HCT116 (cell line): ENCODE measurements at regions not wholly inside any gene's neighbourhood (a gene's known extent, or its start where the extent isn't known, plus 50 kb on each side); places are given as distances from the start of the nearest gene placed in this dataset.

Experiments
- ATAC-seq: fragments of 200-7000 bp; cut with Tn5 transposase; 2 replicates; pipeline ENCODE4 v1.9.1; 2020; ENCODE audit warnings: mild to moderate bottlenecking, moderate library complexity
- BruUV-seq: library from RNA; stranded (reverse); fragments of 400-500 nt; replicated peaks from 2 replicates; lab custom pipeline; 2021; lab: Mats Ljungman, UMichigan
- CTCF ChIA-PET: fragments of 300-600 bp; sonication (Branson Sonifier 250); formaldehyde crosslinking; loops from one replicate; lab custom pipeline; 2021; ENCODE audit warnings: antibody characterized with exemption; lab: Charles Lee
- POLR2A ChIA-PET: fragments of 300-600, 350-600 bp; sonication (Branson Sonifier 250); formaldehyde crosslinking; loops from one replicate; lab custom pipeline; 2021; ENCODE audit warnings: antibody characterized with exemption; lab: Charles Lee
- RAD21 ChIA-PET, 2 experiments: fragments of 300-600 bp; sonication (Branson Sonifier 250); formaldehyde crosslinking; loops; one replicate each; lab custom pipeline; 2023; ENCODE audit warnings: low total read pairs in 2 of 2; ENCODE audit not compliant: uncharacterized antibody in 2 of 2, unreplicated experiment in 2 of 2, low non-redundant PET in 1 of 2; lab: Charles Lee
- DNase-seq: peaks from one replicate; pipeline ENCODE4 v3.0.0-alpha.2; 2010; ENCODE audit warnings: low read depth, low spot score
- H2AFZ ChIP-seq: fragments of 200-600 bp; shearing (Covaris generic), sonication (generic); 2 replicates; pipeline ENCODE4 v1.6.1; 2017; ENCODE audit warnings: low read depth, mixed run types, mixed read lengths, antibody characterized with exemption, low read length; ENCODE audit not compliant: poor library complexity, severe bottlenecking
- H3K27ac ChIP-seq: 2 replicates; pipeline ENCODE4 v1.5.1; 2012; ENCODE audit warnings: low read depth, low read length
- H3K27me3 ChIP-seq: fragments of 200-600 bp; sonication (generic); 2 replicates; pipeline ENCODE4 v1.6.1; 2016; ENCODE audit warnings: mixed run types, low read length, mixed read lengths; ENCODE audit not compliant: insufficient read depth
- H3K36me3 ChIP-seq, 2 experiments: fragments of 200-500 bp in 1 of 2; fragments of 200-600 bp in 1 of 2; sonication (Bioruptor generic) in 1 of 2; sonication (generic) in 1 of 2; 2 replicates each; pipeline versions ENCODE4 v1.5.1 to v1.6.1; 2014 to 2016; ENCODE audit warnings: low read length in 2 of 2, inconsistent platforms in 1 of 2, mixed read lengths in 1 of 2, mixed run types in 1 of 2; ENCODE audit not compliant: insufficient read depth in 2 of 2, control insufficient read depth in 1 of 2
- H3K4me1 ChIP-seq, 2 experiments: fragments of 200-600 bp in 1 of 2; sonication (generic) in 1 of 2; 2 replicates each; pipeline versions ENCODE4 v1.5.1 to v1.6.1; 2012 to 2017; ENCODE audit warnings: low read length in 2 of 2, inconsistent platforms in 1 of 2, mild to moderate bottlenecking in 1 of 2, mixed read lengths in 1 of 2, mixed run types in 1 of 2, moderate library complexity in 1 of 2; ENCODE audit not compliant: insufficient read depth in 2 of 2, control insufficient read depth in 1 of 2
- H3K4me2 ChIP-seq: fragments of 200-600 bp; sonication (generic); 2 replicates; pipeline ENCODE4 v1.6.1; 2017; ENCODE audit warnings: mixed run types, low read length, mixed read lengths
- H3K4me3 ChIP-seq, 2 experiments: fragments of 200-600 bp in 1 of 2; sonication (generic) in 1 of 2; replicated peaks in 1 of 2; 2 replicates each; pipeline ENCODE4 v1.5.1; 2011 to 2016; ENCODE audit warnings: low read length in 2 of 2, control low read depth in 1 of 2, low read depth in 1 of 2, mild to moderate bottlenecking in 1 of 2, mixed read lengths in 1 of 2, mixed run types in 1 of 2
- H3K79me2 ChIP-seq: fragments of 200-600 bp; sonication (generic); 2 replicates; pipeline ENCODE4 v1.6.1; 2017; ENCODE audit warnings: mild to moderate bottlenecking, mixed run types, low read length, moderate library complexity, mixed read lengths; ENCODE audit not compliant: insufficient read depth
- H3K9ac ChIP-seq: fragments of 200-600 bp; sonication (generic); 2 replicates; pipeline ENCODE4 v1.6.1; 2016; ENCODE audit warnings: low read length, mixed read lengths
- H3K9me2 ChIP-seq: fragments of 200-600 bp; sonication (generic), shearing (Covaris generic); 2 replicates; pipeline ENCODE4 v1.6.1; 2017; ENCODE audit warnings: mixed run types, mild to moderate bottlenecking, moderate library complexity; ENCODE audit not compliant: insufficient read depth
- H3K9me3 ChIP-seq, 2 experiments: fragments of 200-500 bp in 1 of 2; fragments of 200-600 bp in 1 of 2; sonication (Bioruptor generic) in 1 of 2; sonication (generic) in 1 of 2; 2 replicates each; pipeline ENCODE4 v1.6.1; 2014 to 2017; ENCODE audit warnings: low read length in 2 of 2, mixed read lengths in 2 of 2, inconsistent platforms in 1 of 2, low read depth in 1 of 2, mild to moderate bottlenecking in 1 of 2, mixed run types in 1 of 2, moderate library complexity in 1 of 2; ENCODE audit not compliant: control insufficient read depth in 1 of 2, insufficient read depth in 1 of 2
- H4K20me1 ChIP-seq: fragments of 200-600 bp; sonication (generic), shearing (Covaris generic); 2 replicates; pipeline ENCODE4 v1.6.1; 2017; ENCODE audit warnings: mixed run types, mild to moderate bottlenecking, moderate library complexity; ENCODE audit not compliant: insufficient read depth
- ATF3 ChIP-seq: IDR thresholded peaks from 2 replicates; pipeline ENCODE4 v1.6.1; 2012
- CBX3 ChIP-seq: IDR thresholded peaks from 2 replicates; pipeline ENCODE4 v1.6.1; 2012; ENCODE audit warnings: low read depth
- CEBPB ChIP-seq: IDR thresholded peaks from 2 replicates; pipeline ENCODE4 v1.6.1; 2012; ENCODE audit warnings: low read depth
- EGR1 ChIP-seq: IDR thresholded peaks from 2 replicates; pipeline ENCODE4 v1.6.1; 2012; ENCODE audit warnings: low read depth
- ELF1 ChIP-seq: IDR thresholded peaks from 2 replicates; pipeline ENCODE4 v1.6.1; 2012; ENCODE audit warnings: low read depth, borderline replicate concordance
- EZH2 ChIP-seq: fragments of 200-600 bp; sonication (generic); IDR thresholded peaks from 2 replicates; pipeline ENCODE4 v1.6.1; 2017; ENCODE audit warnings: antibody characterized with exemption, mixed run types
- EZH2phosphoT487 ChIP-seq: fragments of 200-600 bp; IDR thresholded peaks from 2 replicates; pipeline ENCODE4 v1.6.1; 2018; ENCODE audit warnings: antibody characterized with exemption, borderline replicate concordance
- MAX ChIP-seq: IDR thresholded peaks from 2 replicates; pipeline ENCODE4 v1.6.1; 2012
- REST ChIP-seq: IDR thresholded peaks from 2 replicates; pipeline ENCODE4 v1.6.1; 2012; ENCODE audit warnings: low read depth
- SP1 ChIP-seq: IDR thresholded peaks from 2 replicates; pipeline ENCODE4 v1.6.1; 2012; ENCODE audit warnings: low read depth
- SRF ChIP-seq: IDR thresholded peaks from 2 replicates; pipeline ENCODE4 v1.6.1; 2012; ENCODE audit warnings: low read depth
- TCF7L2 ChIP-seq: IDR thresholded peaks from 2 replicates; pipeline ENCODE4 v1.7.0; 2011; ENCODE audit warnings: borderline replicate concordance, inconsistent platforms; ENCODE audit not compliant: insufficient read depth, insufficient read length; ENCODE audit errors: extremely low read depth
- YY1 ChIP-seq: IDR thresholded peaks from 2 replicates; pipeline ENCODE4 v1.6.1; 2011; ENCODE audit warnings: low read length, low read depth, moderate library complexity, mild to moderate bottlenecking; ENCODE audit not compliant: insufficient replicate concordance; ENCODE audit errors: extremely low read depth
- ZBTB33 ChIP-seq: IDR thresholded peaks from 2 replicates; pipeline ENCODE4 v1.6.1; 2011; ENCODE audit warnings: mild to moderate bottlenecking, low read length, moderate library complexity; ENCODE audit not compliant: insufficient replicate concordance; ENCODE audit errors: extremely low read depth
- ZNF274 ChIP-seq: fragments of 200-500 bp; sonication (Bioruptor generic); IDR thresholded peaks from 2 replicates; pipeline ENCODE4 v1.6.1; 2014; ENCODE audit warnings: mild to moderate bottlenecking, low read depth, low read length, inconsistent platforms
- intact Hi-C: fragments of 100-400 bp; cut with micrococcal nuclease; formaldehyde crosslinking; loops from 2 replicates; pipeline ENCODE4 v1.10.0; 2022

GRCh38 chr6:27088068-27088467, 159.4 kb upstream of the PRSS16 start:
- no peak for ATAC-seq
- RAD21 ChIA-PET = no interaction called here
- no TSS peak for BruUV-seq

More at GRCh38 chr6:27088068-27088467, 159.4 kb upstream of the PRSS16 start:
- H2AFZ ChIP-seq = no peak overlapping the region
- no peaks in the 10 kb centered on the region for H3K36me3 ChIP-seq
- H3K27me3 ChIP-seq = no peaks in the 10 kb centered on the region
- TF ChIP-seq SRF = no peak
- TF ChIP-seq ZBTB33 = no peak
- no peak for TF ChIP-seq EGR1
- TF ChIP-seq TCF7L2 = no peak
- no peak for TF ChIP-seq ELF1
- no peak for TF ChIP-seq REST
- no peak for TF ChIP-seq ATF3
- no peak for TF ChIP-seq CBX3
- TF ChIP-seq CEBPB = no peak
- no peak for TF ChIP-seq EZH2phosphoT487
- TF ChIP-seq EZH2 = no peak
- TF ChIP-seq YY1 = no peak
- TF ChIP-seq ZNF274 = no peak
- no peak for TF ChIP-seq SP1
- TF ChIP-seq MAX = no peak
- no peaks in the 10 kb centered on the region for H3K9me2 ChIP-seq
- no peaks in the 10 kb centered on the region for H3K9me3 ChIP-seq
- no peak overlapping the region for H3K9ac ChIP-seq
- DNase-seq = no peak
- H3K4me1 ChIP-seq = peaks cover 0 to 15% of the 10 kb centered on the region in 2 experiments; a peak in 3 of 4 replicates
- ChIA-PET POLR2A (no interaction called here), CTCF (no interaction called here)
- H3K4me3 ChIP-seq = no peak overlapping the region
- intact Hi-C loops = no loop called here
- H3K79me2 ChIP-seq = no peaks in the 10 kb centered on the region
- no peak overlapping the region for H3K27ac ChIP-seq
- H3K4me2 ChIP-seq = no peak overlapping the region
- H4K20me1 ChIP-seq = no peaks in the 10 kb centered on the region
